Endothelial cell of umbilical vein (primary cell): ENCODE measurements at regions not wholly inside any gene's neighbourhood (a gene's known extent, or its start where the extent isn't known, plus 50 kb on each side); places are given as distances from the start of the nearest gene placed in this dataset.

Experiments
- BruUV-seq: library from RNA; stranded (reverse); fragments of 400-500 nt; replicated peaks from 2 replicates; lab custom pipeline; 2021; lab: Mats Ljungman, UMichigan
- CTCF ChIA-PET: fragments of 300-600, 350-600 bp; sonication (Branson Sonifier 250); formaldehyde crosslinking; loops from one replicate; lab custom pipeline; 2021; ENCODE audit warnings: antibody characterized with exemption, inconsistent platforms; lab: Charles Lee
- POLR2A ChIA-PET: fragments of 300-600, 350-600 bp; sonication (Branson Sonifier 250); formaldehyde crosslinking; loops from one replicate; lab custom pipeline; 2021; ENCODE audit warnings: antibody characterized with exemption, inconsistent platforms; lab: Charles Lee
- DNase-seq: peaks from one replicate; pipeline ENCODE4 v3.0.0-alpha.2; 2011; ENCODE audit warnings: low read depth, low spot score
- FAIRE-seq: peaks from 2 replicates; lab custom pipeline; 2011; peaks lifted over from hg19 to GRCh38; lab: Jason Lieb, UNC
- H2AFZ ChIP-seq: 2 replicates; pipeline ENCODE4 v1.6.0; 2012; ENCODE audit warnings: low read depth, low read length, control low read depth, inconsistent platforms
- H3K27ac ChIP-seq: 2 replicates; pipeline ENCODE4 v1.5.1; 2011; ENCODE audit warnings: low read depth, mild to moderate bottlenecking, control low read depth, low read length, moderate library complexity; ENCODE audit not compliant: insufficient read depth
- H3K27me3 ChIP-seq, 2 experiments: 2 replicates each; pipeline versions ENCODE4 v1.6.0 to v1.6.1; 2011; ENCODE audit warnings: low read length in 2 of 2, mixed read lengths in 1 of 2; ENCODE audit not compliant: control insufficient read depth in 2 of 2, insufficient read depth in 2 of 2
- H3K36me3 ChIP-seq, 2 experiments: 2 replicates in 1 of 2; 3 replicates in 1 of 2; pipeline ENCODE4 v1.5.1; 2011; ENCODE audit warnings: low read length in 2 of 2, mild to moderate bottlenecking in 1 of 2, moderate library complexity in 1 of 2; ENCODE audit not compliant: control insufficient read depth in 2 of 2, insufficient read depth in 2 of 2; ENCODE audit errors: extremely low read depth in 1 of 2
- H3K4me1 ChIP-seq: 3 replicates; pipeline ENCODE4 v1.5.1; 2011; ENCODE audit warnings: mild to moderate bottlenecking, low read length; ENCODE audit not compliant: control insufficient read depth, insufficient read depth; ENCODE audit errors: extremely low read depth
- H3K4me2 ChIP-seq: 2 replicates; pipeline ENCODE4 v1.6.1; 2011; ENCODE audit warnings: low read length, control low read depth, mixed read lengths; ENCODE audit not compliant: insufficient read depth
- H3K4me3 ChIP-seq, 3 experiments: fragments of 200-600 bp in 1 of 3; sonication (generic), shearing (Covaris generic) in 1 of 3; replicated peaks in 1 of 3; 2 replicates each; pipeline ENCODE4 v1.5.1; 2011 to 2016; ENCODE audit warnings: control low read depth in 3 of 3, low read length in 3 of 3, mild to moderate bottlenecking in 2 of 3, inconsistent platforms in 1 of 3, low read depth in 1 of 3, moderate library complexity in 1 of 3; ENCODE audit not compliant: insufficient read depth in 1 of 3
- H3K79me2 ChIP-seq: 2 replicates; pipeline ENCODE4 v1.6.0; 2012; ENCODE audit warnings: low read length, inconsistent platforms; ENCODE audit not compliant: control insufficient read depth, insufficient read depth
- H3K9ac ChIP-seq: replicated peaks from 2 replicates; pipeline ENCODE3; 2011; ENCODE audit warnings: low read length, control low read depth; ENCODE audit not compliant: insufficient read depth; ENCODE audit errors: extremely low read depth
- H3K9me1 ChIP-seq: replicated peaks from 3 replicates; pipeline ENCODE4 v1.6.0; 2011; ENCODE audit warnings: mild to moderate bottlenecking, low read length; ENCODE audit not compliant: control insufficient read depth, insufficient read depth; ENCODE audit errors: extremely low read depth
- H3K9me3 ChIP-seq: replicated peaks from 2 replicates; pipeline ENCODE4 v1.5.1; 2012; ENCODE audit warnings: low read length, inconsistent platforms; ENCODE audit not compliant: control insufficient read depth, insufficient read depth
- H4K20me1 ChIP-seq: replicated peaks from 2 replicates; pipeline ENCODE3; 2011; ENCODE audit warnings: mild to moderate bottlenecking, low read length; ENCODE audit not compliant: control insufficient read depth, insufficient read depth; ENCODE audit errors: extremely low read depth
- CTCF ChIP-seq, 2 donors: IDR thresholded peaks; 1 replicate in 1 of 2; 2 replicates in 1 of 2; pipeline ENCODE4 v1.5.1; 2011; ENCODE audit warnings: low read length in 2 of 2, mild to moderate bottlenecking in 2 of 2, moderate library complexity in 2 of 2, control low read depth in 1 of 2, inconsistent platforms in 1 of 2, low read depth in 1 of 2; ENCODE audit not compliant: insufficient read depth in 1 of 2; ENCODE audit errors: extremely low read depth in 1 of 2
- EZH2 ChIP-seq: IDR thresholded peaks from 2 replicates; pipeline ENCODE4 v1.6.1; 2012; ENCODE audit warnings: borderline replicate concordance, low read depth, mild to moderate bottlenecking, moderate library complexity, low read length, inconsistent platforms; ENCODE audit not compliant: severe bottlenecking
- FOS ChIP-seq: IDR thresholded peaks from 2 replicates; pipeline ENCODE4 v1.6.1; 2011; ENCODE audit warnings: mild to moderate bottlenecking, low read length, moderate library complexity, borderline replicate concordance; ENCODE audit not compliant: insufficient read depth
- GATA2 ChIP-seq: IDR thresholded peaks from 2 replicates; pipeline ENCODE4 v1.7.0; 2011; ENCODE audit warnings: low read depth, mild to moderate bottlenecking, moderate library complexity, mixed read lengths, low read length; ENCODE audit not compliant: insufficient read length, insufficient read depth
- JUN ChIP-seq: IDR thresholded peaks from 2 replicates; pipeline ENCODE4 v1.6.1; 2011; ENCODE audit warnings: borderline replicate concordance, low read depth; ENCODE audit not compliant: insufficient read length, insufficient read depth
- MAX ChIP-seq: IDR thresholded peaks from 2 replicates; pipeline ENCODE4 v1.6.1; 2011; ENCODE audit not compliant: insufficient read depth, insufficient read length
- MYC ChIP-seq: IDR thresholded peaks from one replicate; pipeline ENCODE4 v1.6.1; 2011; ENCODE audit warnings: mild to moderate bottlenecking, low read depth, low read length
- POLR2A ChIP-seq: IDR thresholded peaks from 2 replicates; pipeline ENCODE4 v1.6.1; 2012; ENCODE audit warnings: low read depth, mild to moderate bottlenecking, control low read depth, low read length
- POLR2AphosphoS5 ChIP-seq: IDR thresholded peaks from 2 replicates; pipeline ENCODE4 v1.6.1; 2012; ENCODE audit warnings: low read depth, mild to moderate bottlenecking, control low read depth, low read length, moderate library complexity; ENCODE audit not compliant: insufficient read depth
- dilution Hi-C: fragments of 300-500 bp; cut with MboI; formaldehyde crosslinking; loops from one replicate; pipeline ENCODE4 v1.15.0; 2019; ENCODE audit warnings: low sequenced_read_pairs; ENCODE audit not compliant: extremely low pct_ligation_motif_present
- intact Hi-C: fragments of 100-400 bp; cut with micrococcal nuclease; formaldehyde crosslinking; loops from one replicate; pipeline ENCODE4 v1.10.0; 2022

GRCh38 chr12:131507881-131508280 lies 203.0 kb upstream of the SFSWAP start:
- no peak for TF ChIP-seq CTCF (IDR thresholded peaks at IDR 0.05; ENCODE audit: extremely low read depth in 1 of 2, insufficient read depth in 1 of 2, low read depth in 1 of 2, low read length in 2 of 2)
- no peak for TF ChIP-seq POLR2A
- no peak for TF ChIP-seq MYC
- TF ChIP-seq GATA2: no peak
- no peak for TF ChIP-seq POLR2AphosphoS5
- TF ChIP-seq MAX: no peak
- TF ChIP-seq FOS: no peak
- no peak for TF ChIP-seq EZH2
- TF ChIP-seq JUN: no peak
- Histone ChIP-seq H3K4me1 (peaks cover 8% of the 10 kb centered on the region), H4K20me1 (no peaks in the 10 kb centered on the region), H3K9me3 (no peaks in the 10 kb centered on the region), H2AFZ (no peak overlapping the region), H3K4me2 (no peak overlapping the region), H3K27ac (no peak overlapping the region), H3K9me1 (no peaks in the 10 kb centered on the region), H3K79me2 (no peaks in the 10 kb centered on the region), H3K27me3 (no peaks in the 10 kb centered on the region), H3K9ac (no peak overlapping the region), H3K36me3 (no peaks in the 10 kb centered on the region), H3K4me3 (no peak overlapping the region)
- DNase-seq (no peak), FAIRE-seq (no peak)
- ChIA-PET POLR2A (no interaction called here), CTCF (no interaction called here)
- no TSS peak for BruUV-seq
- intact Hi-C loops (no loop called here), dilution Hi-C loops (no loop called here)
